Liver (tissue), 3 donors: ENCODE measurements at regions not wholly inside any gene's neighbourhood (a gene's known extent, or its start where the extent isn't known, plus 50 kb on each side); places are given as distances from the start of the nearest gene placed in this dataset.

Source experiments
- CTCF ChIP-seq: fragments of 150-350 bp; IDR thresholded peaks from 2 replicates; pipeline ENCODE4 v1.5.1; 2017; ENCODE audit warnings: improper control_type of control experiment, low read depth, low read length; ENCODE audit not compliant: missing input control
- GABPA ChIP-seq, 2 donors: IDR thresholded peaks in 1 of 2; conservative IDR thresholded peaks in 1 of 2; 2 replicates each; pipeline ENCODE4 v1.6.1; 2016; ENCODE audit warnings: antibody characterized with exemption in 2 of 2, mild to moderate bottlenecking in 1 of 2, moderate library complexity in 1 of 2
- RAD21 ChIP-seq, 2 donors: IDR thresholded peaks; 2 replicates each; pipeline ENCODE4 v1.6.1; 2016; ENCODE audit warnings: antibody characterized with exemption in 2 of 2, mild to moderate bottlenecking in 2 of 2
- REST ChIP-seq: IDR thresholded peaks from 2 replicates; pipeline ENCODE4 v1.6.1; 2016; ENCODE audit warnings: antibody characterized with exemption, mild to moderate bottlenecking
- YY1 ChIP-seq: IDR thresholded peaks from 2 replicates; pipeline ENCODE4 v1.6.1; 2016; ENCODE audit warnings: antibody characterized with exemption, mild to moderate bottlenecking
- ZBTB33 ChIP-seq: IDR thresholded peaks from 2 replicates; pipeline ENCODE4 v1.6.1; 2016; ENCODE audit warnings: antibody characterized with exemption
- donor health status: healthy.
- donor health status: healthy.

- TF ChIP-seq REST: no peak
- TF ChIP-seq CTCF: no peak
- TF ChIP-seq RAD21 (IDR thresholded peaks at IDR 0.05): no peak
- TF ChIP-seq ZBTB33: no peak
- no peak for TF ChIP-seq YY1
- TF ChIP-seq GABPA (IDR thresholded peaks at IDR 0.05 in 1 of 2, conservative IDR thresholded peaks at IDR 0.05 in 1 of 2): no peak
Measured at GRCh38 chr9:95689669-95690068, 172.9 kb upstream of the PTCH1 start.
